ENCODE measurements at regions not wholly inside any gene's neighbourhood (a gene's known extent, or its start where the extent isn't known, plus 50 kb on each side); places are given as distances from the start of the nearest gene placed in this dataset.

- TF ChIP-seq EZH2phosphoT487 (IDR thresholded peaks at IDR 0.05; ENCODE audit: borderline replicate concordance, low read depth, low read length) (no peak), CTCF (conservative IDR thresholded peaks at IDR 0.05; ENCODE audit: low read length) (no peak)
- intact Hi-C loops (cut with micrococcal nuclease; ENCODE audit: unreplicated experiment): no loop called here
- Histone ChIP-seq H3K4me1 (ENCODE audit: insufficient read depth, low read length, poor library complexity, severe bottlenecking) (no peaks in the 10 kb centered on the region), H3K4me2 (ENCODE audit: low read length) (no peak overlapping the region), H3K79me2 (ENCODE audit: insufficient read depth, low read depth, low read length) (no peaks in the 10 kb centered on the region), H3K9me2 (ENCODE audit: insufficient read depth, low read length) (no peaks in the 10 kb centered on the region), H3K4me3 (ENCODE audit: low read depth, low read length, poor library complexity, severe bottlenecking) (no peak overlapping the region), H3K36me3 (ENCODE audit: insufficient read depth, low read length) (no peaks in the 10 kb centered on the region), H3K9me3 (ENCODE audit: low read length) (no peaks in the 10 kb centered on the region), H2AFZ (ENCODE audit: low read length) (no peak overlapping the region), H3K27ac (ENCODE audit: low read depth, low read length, poor library complexity, severe bottlenecking) (no peak overlapping the region), H4K20me1 (ENCODE audit: insufficient read depth, low read length) (no peaks in the 10 kb centered on the region)
- ChIA-PET CTCF (ENCODE audit: unreplicated experiment) (no interaction called here), POLR2A (no interaction called here)
- DNase-seq (ENCODE audit: low spot score): no peak
- BruUV-seq (replicated peaks): no TSS peak
Observed at GRCh38 chr9:103167530-103167929, 172.4 kb downstream of the CYLC2 start.

- Histone ChIP-seq H3K36me3 (ENCODE audit: insufficient read depth, low read length) (no peaks in the 10 kb centered on the region), H2AFZ (ENCODE audit: low read length) (no peak overlapping the region), H3K4me1 (ENCODE audit: insufficient read depth, low read length, poor library complexity, severe bottlenecking) (no peaks in the 10 kb centered on the region), H3K4me3 (ENCODE audit: low read depth, low read length, poor library complexity, severe bottlenecking) (no peak overlapping the region), H4K20me1 (ENCODE audit: insufficient read depth, low read length) (no peaks in the 10 kb centered on the region), H3K27ac (ENCODE audit: low read depth, low read length, poor library complexity, severe bottlenecking) (no peak overlapping the region), H3K9me3 (ENCODE audit: low read length) (no peaks in the 10 kb centered on the region), H3K79me2 (ENCODE audit: insufficient read depth, low read depth, low read length) (no peaks in the 10 kb centered on the region), H3K4me2 (ENCODE audit: low read length) (no peak overlapping the region), H3K9me2 (ENCODE audit: insufficient read depth, low read length) (no peaks in the 10 kb centered on the region)
- CTCF ChIA-PET (ENCODE audit: unreplicated experiment): no interaction called here
- POLR2A ChIA-PET: no interaction called here
- intact Hi-C loops (cut with micrococcal nuclease; ENCODE audit: unreplicated experiment): no loop called here
- TF ChIP-seq CTCF (conservative IDR thresholded peaks at IDR 0.05; ENCODE audit: low read length): no peak
- no peak for TF ChIP-seq EZH2phosphoT487 (IDR thresholded peaks at IDR 0.05; ENCODE audit: borderline replicate concordance, low read depth, low read length)
- BruUV-seq (replicated peaks): no TSS peak
- no peak for DNase-seq (ENCODE audit: low spot score)
Observed at GRCh38 chr9:103168254-103168653, 173.1 kb downstream of the CYLC2 start.

DNA sequence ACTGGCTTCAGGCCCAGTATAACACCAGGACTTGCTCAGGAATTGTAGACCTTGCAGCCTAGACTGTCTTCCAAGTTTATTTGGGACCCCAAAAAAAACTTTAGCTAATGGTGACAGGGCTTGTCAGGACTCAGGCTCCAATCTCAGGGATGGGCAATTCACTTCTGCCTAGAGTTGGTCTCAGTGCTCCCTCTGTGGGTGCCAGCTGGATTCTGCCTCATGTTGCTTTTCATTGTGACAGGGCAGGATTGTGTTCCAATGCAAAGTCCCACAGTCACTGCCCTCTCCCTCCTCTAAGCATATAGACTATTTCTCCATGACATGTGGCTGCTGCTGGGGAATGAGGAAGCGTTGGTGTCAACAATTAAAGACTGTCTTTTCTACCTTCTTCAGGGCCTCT lies 174.7 kb downstream of the CYLC2 start:
- H3K36me3 ChIP-seq (ENCODE audit: insufficient read depth, low read length): no peaks in the 10 kb centered on the region
- H3K9me3 ChIP-seq (ENCODE audit: low read length): no peaks in the 10 kb centered on the region
- no peaks in the 10 kb centered on the region for H3K9me2 ChIP-seq (ENCODE audit: insufficient read depth, low read length)
- CTCF ChIA-PET (ENCODE audit: unreplicated experiment): no interaction called here
- no peak overlapping the region for H2AFZ ChIP-seq (ENCODE audit: low read length)
- no peaks in the 10 kb centered on the region for H3K79me2 ChIP-seq (ENCODE audit: insufficient read depth, low read depth, low read length)
- no peaks in the 10 kb centered on the region for H4K20me1 ChIP-seq (ENCODE audit: insufficient read depth, low read length)
- no peak overlapping the region for H3K4me3 ChIP-seq (ENCODE audit: low read depth, low read length, poor library complexity, severe bottlenecking)
- no peaks in the 10 kb centered on the region for H3K4me1 ChIP-seq (ENCODE audit: insufficient read depth, low read length, poor library complexity, severe bottlenecking)
- POLR2A ChIA-PET: no interaction called here
- TF ChIP-seq CTCF (conservative IDR thresholded peaks at IDR 0.05; ENCODE audit: low read length) (no peak), EZH2phosphoT487 (IDR thresholded peaks at IDR 0.05; ENCODE audit: borderline replicate concordance, low read depth, low read length) (no peak)
- no TSS peak for BruUV-seq (replicated peaks)
- H3K27ac ChIP-seq (ENCODE audit: low read depth, low read length, poor library complexity, severe bottlenecking): no peak overlapping the region
- intact Hi-C loops (cut with micrococcal nuclease; ENCODE audit: unreplicated experiment): no loop called here
- H3K4me2 ChIP-seq (ENCODE audit: low read length): no peak overlapping the region
- no peak for DNase-seq (ENCODE audit: low spot score)

All from OCI-LY7 (cell line).